Embryonic facial prominence (tissue), 1 donor: ENCODE measurements at regions not wholly inside any gene's neighbourhood (a gene's known extent, or its start where the extent isn't known, plus 50 kb on each side); places are given as distances from the start of the nearest gene placed in this dataset.

ENCODE experiments used
- DNase-seq: peaks from one replicate; pipeline ENCODE4 v3.0.0-alpha.2; 2016; ENCODE audit errors: extremely low spot score

GRCh38 chr2:138846216-138846821, 66.1 kb upstream of the NXPH2 start:
- DNase-seq, result no peak

- DNase-seq, result no peak
Measured at GRCh38 chr2:138842341-138842740, 62.2 kb upstream of the NXPH2 start.

GRCh38 chr2:138841459-138841858, 61.3 kb upstream of the NXPH2 start:
- no peak for DNase-seq

GRCh38 chr2:138838851-138839620, 58.8 kb upstream of the NXPH2 start:
- no peak for DNase-seq

GRCh38 chr2:138831691-138832090, 51.5 kb upstream of the NXPH2 start:
- no peak for DNase-seq

- DNase-seq, result no peak
Measured at GRCh38 chr2:138831154-138831553, 51.0 kb upstream of the NXPH2 start.

- no peak for DNase-seq
Measured at GRCh38 chr2:138830547-138830946, 50.4 kb upstream of the NXPH2 start.
